SK-N-SH treated with all-trans-retinoic acid at 6 μM for 48 hours (cell line): ENCODE measurements at regions not wholly inside any gene's neighbourhood (a gene's known extent, or its start where the extent isn't known, plus 50 kb on each side); places are given as distances from the start of the nearest gene placed in this dataset.

Experiments used
- ATAC-seq: fragments of 200-7000 bp; cut with Tn5 transposase; 3 replicates; pipeline ENCODE4 v1.9.1; 2020; ENCODE audit warnings: mild to moderate bottlenecking, moderate library complexity
- ARNTL ChIP-seq: fragments of 450-650 bp; formaldehyde crosslinking; IDR thresholded peaks from 2 replicates; pipeline ENCODE4 v1.5.0; 2020; ENCODE audit warnings: low read depth, mild to moderate bottlenecking, moderate library complexity, borderline replicate concordance
- BACH2 ChIP-seq: fragments of 250-450 bp; sonication (Bioruptor Pico); IDR thresholded peaks from 2 replicates; pipeline ENCODE4 v1.9.0; 2021; ENCODE audit warnings: mild to moderate bottlenecking, borderline replicate concordance
- CSDC2 ChIP-seq: fragments of 250-450 bp; sonication (Bioruptor Pico); IDR thresholded peaks from 2 replicates; pipeline ENCODE4 v1.5.0; 2020; ENCODE audit warnings: mild to moderate bottlenecking, moderate library complexity
- CSRNP3 ChIP-seq: fragments of 250-450 bp; sonication (Bioruptor Pico); IDR thresholded peaks from 2 replicates; pipeline ENCODE4 v1.5.1; 2021; ENCODE audit warnings: mild to moderate bottlenecking, moderate library complexity
- ESRRG ChIP-seq: fragments of 250-450 bp; sonication (Bioruptor Pico); IDR thresholded peaks from 2 replicates; pipeline ENCODE4 v1.6.1; 2021; ENCODE audit warnings: mild to moderate bottlenecking
- GLIS3 ChIP-seq: fragments of 250-450 bp; sonication (Bioruptor Pico); IDR thresholded peaks from 2 replicates; pipeline ENCODE4 v1.5.0; 2020; ENCODE audit warnings: mild to moderate bottlenecking, moderate library complexity
- ISL1 ChIP-seq: fragments of 250-450 bp; sonication (Bioruptor Pico); IDR thresholded peaks from 2 replicates; pipeline ENCODE4 v2.1.2; 2022; ENCODE audit warnings: mild to moderate bottlenecking, moderate library complexity
- PATZ1 ChIP-seq: fragments of 250-450 bp; sonication (Bioruptor Pico); IDR thresholded peaks from 2 replicates; pipeline ENCODE4 v1.8.0; 2020; ENCODE audit warnings: mild to moderate bottlenecking, moderate library complexity, borderline replicate concordance
- PPARA ChIP-seq: fragments of 250-450 bp; sonication (Bioruptor Pico); IDR thresholded peaks from 2 replicates; pipeline ENCODE4 v1.5.0; 2020; ENCODE audit warnings: mild to moderate bottlenecking, borderline replicate concordance
- RARB ChIP-seq: fragments of 250-450 bp; sonication (Bioruptor Pico); IDR thresholded peaks from 2 replicates; pipeline ENCODE4 v1.8.0; 2021; ENCODE audit warnings: mild to moderate bottlenecking, moderate library complexity
- SNAI2 ChIP-seq: fragments of 250-450 bp; sonication (Bioruptor Pico); IDR thresholded peaks from 2 replicates; pipeline ENCODE4 v1.5.0; 2020; ENCODE audit warnings: mild to moderate bottlenecking, moderate library complexity
- TCF4 ChIP-seq: fragments of 250-450 bp; sonication (Bioruptor Pico); IDR thresholded peaks from 2 replicates; pipeline ENCODE4 v1.8.0; 2021; ENCODE audit warnings: mild to moderate bottlenecking, moderate library complexity, borderline replicate concordance
- TOX ChIP-seq: fragments of 250-450 bp; sonication (Bioruptor Pico); IDR thresholded peaks from 2 replicates; pipeline ENCODE4 v1.8.0; 2021; ENCODE audit warnings: mild to moderate bottlenecking, moderate library complexity, borderline replicate concordance
- ZC3H10 ChIP-seq: fragments of 250-450 bp; sonication (Bioruptor Pico); IDR thresholded peaks from 2 replicates; pipeline ENCODE4 v1.5.1; 2021; ENCODE audit warnings: mild to moderate bottlenecking, moderate library complexity
- ZFP3 ChIP-seq: fragments of 250-450 bp; sonication (Bioruptor Pico); IDR thresholded peaks from 2 replicates; pipeline ENCODE4 v1.5.0; 2020; ENCODE audit warnings: mild to moderate bottlenecking, moderate library complexity
- ZFP30 ChIP-seq: fragments of 450-650 bp; formaldehyde crosslinking; IDR thresholded peaks from 2 replicates; pipeline ENCODE4 v1.5.0; 2022; ENCODE audit warnings: mild to moderate bottlenecking, moderate library complexity
- ZNF565 ChIP-seq: fragments of 450-650 bp; formaldehyde crosslinking; conservative IDR thresholded peaks from 2 replicates; pipeline ENCODE4 v1.5.0; 2020; ENCODE audit warnings: low read depth, mild to moderate bottlenecking, moderate library complexity
- ZNF70 ChIP-seq: fragments of 450-650 bp; formaldehyde crosslinking; IDR thresholded peaks from 2 replicates; pipeline ENCODE4 v1.5.0; 2020; ENCODE audit warnings: mild to moderate bottlenecking, moderate library complexity
- ZNF8 ChIP-seq: fragments of 450-650 bp; formaldehyde crosslinking; IDR thresholded peaks from 2 replicates; pipeline ENCODE4 v1.5.0; 2020; ENCODE audit warnings: mild to moderate bottlenecking, moderate library complexity
- TF ChIP-seq, protein P1 (sequence below): fragments of 250-450 bp; sonication (Bioruptor Pico); IDR thresholded peaks from 2 replicates; pipeline ENCODE4 v1.5.0; 2020; ENCODE audit warnings: mild to moderate bottlenecking, moderate library complexity
- TF ChIP-seq, protein P2 (sequence below): fragments of 250-450 bp; sonication (Bioruptor Pico); IDR thresholded peaks from 2 replicates; pipeline ENCODE4 v1.5.1; 2020; ENCODE audit warnings: low read depth, mild to moderate bottlenecking, moderate library complexity

DNA sequence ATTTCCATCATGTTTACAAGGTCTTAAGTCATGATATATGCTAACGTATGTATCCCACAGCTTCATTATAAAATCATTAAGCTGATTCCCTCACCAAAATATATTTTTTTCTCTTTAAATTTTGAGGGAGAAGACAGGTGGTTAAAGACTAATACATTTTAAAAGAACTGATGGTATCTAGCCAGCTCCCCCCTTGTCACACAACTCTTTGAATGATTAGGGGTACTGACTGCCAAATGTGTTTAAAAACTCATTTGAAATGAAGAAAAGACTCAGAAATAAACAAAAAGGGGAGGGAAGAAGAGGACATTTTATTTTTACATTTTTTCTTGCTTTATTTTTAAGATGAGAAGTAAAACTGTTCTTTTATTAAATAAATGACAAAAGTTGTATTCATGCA is 805.3 kb downstream of the SATB2 start:
- TF ChIP-seq ZNF8 (CRISPR knock-in tag), result no peak
- no peak for TF ChIP-seq TOX (CRISPR knock-in tag)
- no peak for TF ChIP-seq ZNF565 (CRISPR knock-in tag)
- no peak for ATAC-seq

GRCh38 chr2:198645816-198646215 is 811.9 kb downstream of the SATB2 start:
- ATAC-seq, result no peak
- no peak for TF ChIP-seq TOX (CRISPR knock-in tag)
- TF ChIP-seq RARB (CRISPR knock-in tag), result no peak
- no peak for TF ChIP-seq CSRNP3 (CRISPR knock-in tag)
- no peak for TF ChIP-seq ZNF565 (CRISPR knock-in tag)
- no peak for TF ChIP-seq ISL1
- TF ChIP-seq ZFP30 (CRISPR knock-in tag), result no peak
- TF ChIP-seq CSDC2, result no peak
- no peak for TF ChIP-seq ESRRG (CRISPR knock-in tag)
- no peak for TF ChIP-seq PPARA
- no peak for TF ChIP-seq SNAI2 (CRISPR knock-in tag)
- TF ChIP-seq ARNTL (CRISPR knock-in tag), result no peak
- TF ChIP-seq, protein P1, sequence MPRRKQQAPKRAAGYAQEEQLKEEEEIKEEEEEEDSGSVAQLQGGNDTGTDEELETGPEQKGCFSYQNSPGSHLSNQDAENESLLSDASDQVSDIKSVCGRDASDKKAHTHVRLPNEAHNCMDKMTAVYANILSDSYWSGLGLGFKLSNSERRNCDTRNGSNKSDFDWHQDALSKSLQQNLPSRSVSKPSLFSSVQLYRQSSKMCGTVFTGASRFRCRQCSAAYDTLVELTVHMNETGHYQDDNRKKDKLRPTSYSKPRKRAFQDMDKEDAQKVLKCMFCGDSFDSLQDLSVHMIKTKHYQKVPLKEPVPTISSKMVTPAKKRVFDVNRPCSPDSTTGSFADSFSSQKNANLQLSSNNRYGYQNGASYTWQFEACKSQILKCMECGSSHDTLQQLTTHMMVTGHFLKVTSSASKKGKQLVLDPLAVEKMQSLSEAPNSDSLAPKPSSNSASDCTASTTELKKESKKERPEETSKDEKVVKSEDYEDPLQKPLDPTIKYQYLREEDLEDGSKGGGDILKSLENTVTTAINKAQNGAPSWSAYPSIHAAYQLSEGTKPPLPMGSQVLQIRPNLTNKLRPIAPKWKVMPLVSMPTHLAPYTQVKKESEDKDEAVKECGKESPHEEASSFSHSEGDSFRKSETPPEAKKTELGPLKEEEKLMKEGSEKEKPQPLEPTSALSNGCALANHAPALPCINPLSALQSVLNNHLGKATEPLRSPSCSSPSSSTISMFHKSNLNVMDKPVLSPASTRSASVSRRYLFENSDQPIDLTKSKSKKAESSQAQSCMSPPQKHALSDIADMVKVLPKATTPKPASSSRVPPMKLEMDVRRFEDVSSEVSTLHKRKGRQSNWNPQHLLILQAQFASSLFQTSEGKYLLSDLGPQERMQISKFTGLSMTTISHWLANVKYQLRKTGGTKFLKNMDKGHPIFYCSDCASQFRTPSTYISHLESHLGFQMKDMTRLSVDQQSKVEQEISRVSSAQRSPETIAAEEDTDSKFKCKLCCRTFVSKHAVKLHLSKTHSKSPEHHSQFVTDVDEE (CRISPR knock-in tag), result no peak
- no peak for TF ChIP-seq BACH2
- no peak for TF ChIP-seq PATZ1 (CRISPR knock-in tag)
- no peak for TF ChIP-seq ZNF70 (CRISPR knock-in tag)
- no peak for TF ChIP-seq ZFP3
- TF ChIP-seq, protein P2, sequence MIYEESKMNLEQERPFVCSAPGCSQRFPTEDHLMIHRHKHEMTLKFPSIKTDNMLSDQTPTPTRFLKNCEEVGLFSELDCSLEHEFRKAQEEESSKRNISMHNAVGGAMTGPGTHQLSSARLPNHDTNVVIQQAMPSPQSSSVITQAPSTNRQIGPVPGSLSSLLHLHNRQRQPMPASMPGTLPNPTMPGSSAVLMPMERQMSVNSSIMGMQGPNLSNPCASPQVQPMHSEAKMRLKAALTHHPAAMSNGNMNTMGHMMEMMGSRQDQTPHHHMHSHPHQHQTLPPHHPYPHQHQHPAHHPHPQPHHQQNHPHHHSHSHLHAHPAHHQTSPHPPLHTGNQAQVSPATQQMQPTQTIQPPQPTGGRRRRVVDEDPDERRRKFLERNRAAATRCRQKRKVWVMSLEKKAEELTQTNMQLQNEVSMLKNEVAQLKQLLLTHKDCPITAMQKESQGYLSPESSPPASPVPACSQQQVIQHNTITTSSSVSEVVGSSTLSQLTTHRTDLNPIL, result no peak
- no peak for TF ChIP-seq TCF4 (CRISPR knock-in tag)
- no peak for TF ChIP-seq ZC3H10 (CRISPR knock-in tag)

- ATAC-seq, result no peak
- no peak for TF ChIP-seq ESRRG (CRISPR knock-in tag)
- no peak for TF ChIP-seq GLIS3 (CRISPR knock-in tag)
- no peak for TF ChIP-seq ZNF565 (CRISPR knock-in tag)
- TF ChIP-seq, all 23 proteins: peak for 0
Observed at GRCh38 chr2:198641161-198641560, 816.6 kb downstream of the SATB2 start.

- no peak for ATAC-seq
- TF ChIP-seq GLIS3 (CRISPR knock-in tag) (no peak), SNAI2 (CRISPR knock-in tag) (no peak), ZFP3 (no peak), TOX (CRISPR knock-in tag) (no peak), CSRNP3 (CRISPR knock-in tag) (no peak), TCF4 (CRISPR knock-in tag) (no peak), PPARA (no peak), ISL1 (no peak), ZFP30 (CRISPR knock-in tag) (no peak), ESRRG (CRISPR knock-in tag) (no peak), CSDC2 (no peak), ZNF565 (CRISPR knock-in tag) (no peak)
- TF ChIP-seq, protein P2, result no peak
- TF ChIP-seq, protein P1 (CRISPR knock-in tag), result no peak
Observed at GRCh38 chr2:198640463-198640862, 817.3 kb downstream of the SATB2 start.
